ENCODE measurements at regions not wholly inside any gene's neighbourhood (a gene's known extent, or its start where the extent isn't known, plus 50 kb on each side); places are given as distances from the start of the nearest gene placed in this dataset.

- Histone ChIP-seq H3K4me3 (ENCODE audit: low read length in 3 of 3) (no peak overlapping the region), H3K27ac (ENCODE audit: low read depth, low read length) (no peak overlapping the region), H3K4me1 (ENCODE audit: control insufficient read depth in 3 of 3, insufficient read depth in 3 of 3, low read length in 3 of 3) (peaks cover 18 to 29% (median 20%) of the 10 kb centered on the region in 3 donors), H3K9me3 (ENCODE audit: control insufficient read depth in 3 of 3, low read length in 3 of 3) (no peaks in the 10 kb centered on the region), H3K27me3 (ENCODE audit: control insufficient read depth in 3 of 3, insufficient read depth in 3 of 3, low read length in 3 of 3) (peaks cover 5 to 10% (median 5%) of the 10 kb centered on the region in 3 donors), H3K9ac (ENCODE audit: low read depth in 1 of 3, low read length in 3 of 3) (no peak overlapping the region), H3K36me3 (ENCODE audit: control insufficient read depth in 3 of 3, insufficient read depth in 3 of 3, low read length in 3 of 3) (no peaks in the 10 kb centered on the region)
Measured at GRCh38 chr3:13211605-13212210, 138.5 kb upstream of the IQSEC1 start.

DNA sequence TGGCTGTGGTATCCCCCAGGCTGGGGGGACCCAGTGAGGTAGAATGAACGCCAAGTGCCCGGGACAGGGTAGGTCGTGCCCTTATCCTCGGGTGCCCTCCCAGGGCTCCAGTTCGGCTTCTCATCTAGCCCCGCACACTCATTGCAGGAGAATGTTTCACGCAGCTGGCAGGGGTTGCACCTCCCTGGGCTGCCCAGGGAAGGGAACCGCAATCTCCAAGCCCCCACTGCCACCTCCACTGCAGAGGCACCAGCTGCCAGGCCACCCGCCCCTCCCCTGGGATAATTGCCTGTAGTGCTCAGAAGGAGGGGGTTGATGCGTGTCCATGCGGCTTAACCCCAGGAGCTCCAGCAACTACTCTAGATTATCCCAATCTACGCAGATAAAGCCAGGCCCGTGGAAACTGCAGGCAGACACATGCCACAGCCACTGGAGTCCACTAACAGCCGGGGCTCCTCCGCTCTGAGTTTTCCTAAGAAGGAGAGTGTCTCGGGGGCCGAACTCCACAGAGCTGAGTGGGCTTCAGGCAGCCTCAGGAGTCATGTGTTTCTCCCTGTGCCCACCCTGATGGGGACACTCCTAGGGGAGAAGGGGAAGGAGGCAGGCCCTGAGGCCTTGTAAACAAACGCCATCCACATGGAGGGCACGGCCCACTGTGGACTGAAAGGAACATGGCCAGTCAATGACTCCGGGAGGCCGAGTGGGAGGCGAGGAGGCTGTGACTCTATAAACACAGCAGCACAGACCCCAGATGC, 137.2 kb upstream of the IQSEC1 start:
- Histone ChIP-seq H3K9ac (ENCODE audit: low read depth in 1 of 3, low read length in 3 of 3) (no peak overlapping the region), H3K4me1 (ENCODE audit: control insufficient read depth in 3 of 3, insufficient read depth in 3 of 3, low read length in 3 of 3) (peaks cover 12 to 19% (median 13%) of the 10 kb centered on the region in 3 donors), H3K36me3 (ENCODE audit: control insufficient read depth in 3 of 3, insufficient read depth in 3 of 3, low read length in 3 of 3) (no peaks in the 10 kb centered on the region), H3K4me3 (ENCODE audit: low read length in 3 of 3) (no peak overlapping the region), H3K27me3 (ENCODE audit: control insufficient read depth in 3 of 3, insufficient read depth in 3 of 3, low read length in 3 of 3) (peaks cover 6 to 11% (median 10%) of the 10 kb centered on the region in 3 donors), H3K27ac (ENCODE audit: low read depth, low read length) (no peak overlapping the region), H3K9me3 (ENCODE audit: control insufficient read depth in 3 of 3, low read length in 3 of 3) (no peaks in the 10 kb centered on the region)

GRCh38 chr3:13209634-13209997, 136.4 kb upstream of the IQSEC1 start:
- Histone ChIP-seq H3K9me3 (ENCODE audit: control insufficient read depth in 3 of 3, low read length in 3 of 3) (no peaks in the 10 kb centered on the region), H3K4me1 (ENCODE audit: control insufficient read depth in 3 of 3, insufficient read depth in 3 of 3, low read length in 3 of 3) (peaks cover 5 to 11% (median 5%) of the 10 kb centered on the region in 3 donors), H3K4me3 (ENCODE audit: low read length in 3 of 3) (no peak overlapping the region), H3K9ac (ENCODE audit: low read depth in 1 of 3, low read length in 3 of 3) (no peak overlapping the region), H3K27ac (ENCODE audit: low read depth, low read length) (no peak overlapping the region), H3K27me3 (ENCODE audit: control insufficient read depth in 3 of 3, insufficient read depth in 3 of 3, low read length in 3 of 3) (peaks cover 12 to 17% (median 15%) of the 10 kb centered on the region in 3 donors), H3K36me3 (ENCODE audit: control insufficient read depth in 3 of 3, insufficient read depth in 3 of 3, low read length in 3 of 3) (no peaks in the 10 kb centered on the region)

- Histone ChIP-seq H3K9me3 (ENCODE audit: control insufficient read depth in 3 of 3, low read length in 3 of 3) (no peaks in the 10 kb centered on the region), H3K9ac (ENCODE audit: low read depth in 1 of 3, low read length in 3 of 3) (no peak overlapping the region), H3K4me1 (ENCODE audit: control insufficient read depth in 3 of 3, insufficient read depth in 3 of 3, low read length in 3 of 3) (peaks cover 0 to 6% (median 0%) of the 10 kb centered on the region in 3 donors), H3K27me3 (ENCODE audit: control insufficient read depth in 3 of 3, insufficient read depth in 3 of 3, low read length in 3 of 3) (peaks cover 12 to 20% (median 15%) of the 10 kb centered on the region in 3 donors), H3K4me3 (ENCODE audit: low read length in 3 of 3) (no peak overlapping the region), H3K36me3 (ENCODE audit: control insufficient read depth in 3 of 3, insufficient read depth in 3 of 3, low read length in 3 of 3) (no peaks in the 10 kb centered on the region), H3K27ac (ENCODE audit: low read depth, low read length) (no peak overlapping the region)
Measured at GRCh38 chr3:13208706-13209633, 135.7 kb upstream of the IQSEC1 start.

DNA sequence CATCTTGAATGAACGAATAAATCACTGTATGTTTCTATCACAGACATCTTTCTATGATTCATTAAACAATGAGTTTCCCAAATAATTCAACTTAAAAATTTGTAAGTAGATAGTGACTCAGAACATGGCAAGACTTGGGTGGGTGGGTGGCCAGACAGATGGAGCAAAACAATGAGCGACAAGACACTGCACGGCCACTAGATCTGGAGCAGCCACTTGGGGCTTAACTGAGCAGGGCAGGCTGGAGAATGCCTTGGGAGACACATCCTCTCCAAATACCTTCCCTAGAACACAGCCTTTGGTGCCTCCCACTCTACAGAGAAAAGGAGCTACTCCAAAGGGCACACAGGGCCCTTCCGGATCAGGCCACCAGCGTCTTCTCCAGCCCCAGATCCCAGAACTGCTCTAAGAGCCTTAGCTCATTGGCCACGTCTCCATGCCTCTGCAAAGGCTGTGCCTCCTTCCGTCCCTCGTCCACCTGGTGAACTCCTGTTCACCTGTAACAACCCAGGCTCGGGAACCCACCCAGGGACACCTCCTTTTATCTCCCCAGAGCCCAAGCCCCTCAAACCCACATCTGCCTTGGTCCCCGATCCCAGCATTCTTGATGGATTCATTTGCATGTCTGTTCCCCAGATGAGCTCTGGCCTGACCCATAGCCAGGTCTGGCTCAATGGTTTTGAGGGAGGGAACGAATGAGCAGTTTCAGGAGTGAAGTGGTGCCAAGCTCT, 134.9 kb upstream of the IQSEC1 start:
- no peaks in the 10 kb centered on the region for H3K36me3 ChIP-seq (ENCODE audit: control insufficient read depth in 3 of 3, insufficient read depth in 3 of 3, low read length in 3 of 3)
- no peaks in the 10 kb centered on the region for H3K9me3 ChIP-seq (ENCODE audit: control insufficient read depth in 3 of 3, low read length in 3 of 3)
- no peak overlapping the region for H3K27ac ChIP-seq (ENCODE audit: low read depth, low read length)
- H3K4me1 ChIP-seq (ENCODE audit: control insufficient read depth in 3 of 3, insufficient read depth in 3 of 3, low read length in 3 of 3), result peaks cover 0 to 6% (median 0%) of the 10 kb centered on the region in 3 donors
- no peak overlapping the region for H3K4me3 ChIP-seq (ENCODE audit: low read length in 3 of 3)
- no peak overlapping the region for H3K9ac ChIP-seq (ENCODE audit: low read depth in 1 of 3, low read length in 3 of 3)
- peaks cover 14 to 27% (median 20%) of the 10 kb centered on the region in 3 donors for H3K27me3 ChIP-seq (ENCODE audit: control insufficient read depth in 3 of 3, insufficient read depth in 3 of 3, low read length in 3 of 3)

GRCh38 chr3:13207578-13207922, 134.3 kb upstream of the IQSEC1 start:
- Histone ChIP-seq H3K4me3 (ENCODE audit: low read length in 3 of 3) (no peak overlapping the region), H3K4me1 (ENCODE audit: control insufficient read depth in 3 of 3, insufficient read depth in 3 of 3, low read length in 3 of 3) (peaks cover 0 to 6% (median 0%) of the 10 kb centered on the region in 3 donors), H3K9me3 (ENCODE audit: control insufficient read depth in 3 of 3, low read length in 3 of 3) (no peaks in the 10 kb centered on the region), H3K36me3 (ENCODE audit: control insufficient read depth in 3 of 3, insufficient read depth in 3 of 3, low read length in 3 of 3) (no peaks in the 10 kb centered on the region), H3K27ac (ENCODE audit: low read depth, low read length) (no peak overlapping the region), H3K9ac (ENCODE audit: low read depth in 1 of 3, low read length in 3 of 3) (no peak overlapping the region), H3K27me3 (ENCODE audit: control insufficient read depth in 3 of 3, insufficient read depth in 3 of 3, low read length in 3 of 3) (peaks cover 16 to 31% (median 22%) of the 10 kb centered on the region in 3 donors)

- Histone ChIP-seq H3K27me3 (ENCODE audit: control insufficient read depth in 3 of 3, insufficient read depth in 3 of 3, low read length in 3 of 3) (peaks cover 16 to 31% (median 22%) of the 10 kb centered on the region in 3 donors), H3K4me3 (ENCODE audit: low read length in 3 of 3) (no peak overlapping the region), H3K9ac (ENCODE audit: low read depth in 1 of 3, low read length in 3 of 3) (no peak overlapping the region)
Measured at GRCh38 chr3:13206799-13207577, 133.8 kb upstream of the IQSEC1 start.

GRCh38 chr3:13205567-13206143, 132.4 kb upstream of the IQSEC1 start:
- Histone ChIP-seq H3K27ac (ENCODE audit: low read depth, low read length) (no peak overlapping the region), H3K36me3 (ENCODE audit: control insufficient read depth in 3 of 3, insufficient read depth in 3 of 3, low read length in 3 of 3) (no peaks in the 10 kb centered on the region), H3K27me3 (ENCODE audit: control insufficient read depth in 3 of 3, insufficient read depth in 3 of 3, low read length in 3 of 3) (peaks cover 16 to 31% (median 22%) of the 10 kb centered on the region in 3 donors), H3K4me3 (ENCODE audit: low read length in 3 of 3) (no peak overlapping the region), H3K9ac (ENCODE audit: low read depth in 1 of 3, low read length in 3 of 3) (no peak overlapping the region), H3K9me3 (ENCODE audit: control insufficient read depth in 3 of 3, low read length in 3 of 3) (no peaks in the 10 kb centered on the region), H3K4me1 (ENCODE audit: control insufficient read depth in 3 of 3, insufficient read depth in 3 of 3, low read length in 3 of 3) (peaks cover 0 to 6% (median 0%) of the 10 kb centered on the region in 3 donors)

More at GRCh38 chr3:13206799-13207577, 133.8 kb upstream of the IQSEC1 start:
- Histone ChIP-seq H3K36me3 (ENCODE audit: control insufficient read depth in 3 of 3, insufficient read depth in 3 of 3, low read length in 3 of 3) (no peaks in the 10 kb centered on the region), H3K4me1 (ENCODE audit: control insufficient read depth in 3 of 3, insufficient read depth in 3 of 3, low read length in 3 of 3) (peaks cover 0 to 6% (median 0%) of the 10 kb centered on the region in 3 donors), H3K27ac (ENCODE audit: low read depth, low read length) (no peak overlapping the region), H3K9me3 (ENCODE audit: control insufficient read depth in 3 of 3, low read length in 3 of 3) (no peaks in the 10 kb centered on the region)

All from skeletal muscle tissue (tissue), 3 donors.